ENCODE measurements at regions not wholly inside any gene's neighbourhood (a gene's known extent, or its start where the extent isn't known, plus 50 kb on each side); places are given as distances from the start of the nearest gene placed in this dataset.

DNA sequence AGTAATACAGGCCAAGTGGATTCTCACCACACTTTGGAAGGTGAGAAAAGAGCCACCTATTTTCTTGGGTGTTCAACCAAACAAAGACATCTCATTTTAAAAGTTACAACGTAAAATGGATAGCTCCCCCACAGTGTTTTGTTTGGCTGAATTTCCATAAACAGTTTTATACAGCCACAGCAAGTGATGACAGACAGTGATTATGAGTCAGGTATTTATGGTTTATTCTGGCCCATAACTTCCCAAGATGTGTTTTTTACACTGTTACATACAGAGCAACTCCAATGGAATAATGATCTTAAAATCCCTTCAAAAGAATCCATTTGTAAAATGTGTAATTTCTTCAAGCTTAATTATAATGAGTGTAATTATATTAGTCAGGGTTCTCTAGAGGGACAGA lies 421.3 kb downstream of the TLE1 start:
- H3K27me3 Mint-ChIP-seq, result no peaks in the 10 kb centered on the region
- no peak overlapping the region for H3K27ac Mint-ChIP-seq
- DNase-seq (ENCODE audit: low spot score, unreplicated experiment), result no peak
- peaks cover 6% of the 10 kb centered on the region for H3K4me1 Mint-ChIP-seq (ENCODE audit: low read depth)
- H3K36me3 Mint-ChIP-seq (ENCODE audit: insufficient read depth), result peaks cover 1% of the 10 kb centered on the region
- TF ChIP-seq, protein P1, sequence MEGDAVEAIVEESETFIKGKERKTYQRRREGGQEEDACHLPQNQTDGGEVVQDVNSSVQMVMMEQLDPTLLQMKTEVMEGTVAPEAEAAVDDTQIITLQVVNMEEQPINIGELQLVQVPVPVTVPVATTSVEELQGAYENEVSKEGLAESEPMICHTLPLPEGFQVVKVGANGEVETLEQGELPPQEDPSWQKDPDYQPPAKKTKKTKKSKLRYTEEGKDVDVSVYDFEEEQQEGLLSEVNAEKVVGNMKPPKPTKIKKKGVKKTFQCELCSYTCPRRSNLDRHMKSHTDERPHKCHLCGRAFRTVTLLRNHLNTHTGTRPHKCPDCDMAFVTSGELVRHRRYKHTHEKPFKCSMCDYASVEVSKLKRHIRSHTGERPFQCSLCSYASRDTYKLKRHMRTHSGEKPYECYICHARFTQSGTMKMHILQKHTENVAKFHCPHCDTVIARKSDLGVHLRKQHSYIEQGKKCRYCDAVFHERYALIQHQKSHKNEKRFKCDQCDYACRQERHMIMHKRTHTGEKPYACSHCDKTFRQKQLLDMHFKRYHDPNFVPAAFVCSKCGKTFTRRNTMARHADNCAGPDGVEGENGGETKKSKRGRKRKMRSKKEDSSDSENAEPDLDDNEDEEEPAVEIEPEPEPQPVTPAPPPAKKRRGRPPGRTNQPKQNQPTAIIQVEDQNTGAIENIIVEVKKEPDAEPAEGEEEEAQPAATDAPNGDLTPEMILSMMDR (IDR thresholded peaks at IDR 0.05; ENCODE audit: unreplicated experiment), result no peak
- no peak overlapping the region for H3K4me3 Mint-ChIP-seq (ENCODE audit: low read depth)
- H3K9me3 Mint-ChIP-seq (ENCODE audit: low read depth), result peaks cover 13% of the 10 kb centered on the region

DNA sequence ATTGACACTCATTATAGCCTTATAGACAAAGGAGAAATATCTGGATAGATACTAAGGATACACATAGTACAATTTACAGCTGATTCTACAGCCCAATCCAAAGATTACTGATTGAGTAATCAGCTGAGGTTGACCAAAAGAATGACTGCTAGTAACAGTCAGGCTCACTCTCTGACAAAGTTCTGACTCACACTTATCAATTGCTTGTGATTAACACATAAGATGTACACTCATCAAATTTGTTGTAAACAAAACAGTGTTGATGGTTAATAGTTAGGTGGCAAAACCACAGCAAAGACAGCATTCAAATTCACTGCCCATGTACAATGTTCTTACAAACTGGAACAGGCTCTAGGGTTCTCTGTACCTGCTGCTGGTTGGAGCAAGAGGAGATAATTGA lies 422.7 kb downstream of the TLE1 start:
- TF ChIP-seq, protein P1 (IDR thresholded peaks at IDR 0.05; ENCODE audit: unreplicated experiment), result no peak
- Mint-ChIP-seq H3K4me3 (ENCODE audit: low read depth) (no peak overlapping the region), H3K4me1 (ENCODE audit: low read depth) (peaks cover 6% of the 10 kb centered on the region), H3K27ac (no peak overlapping the region), H3K9me3 (ENCODE audit: low read depth) (peaks cover 18% of the 10 kb centered on the region), H3K27me3 (no peaks in the 10 kb centered on the region), H3K36me3 (ENCODE audit: insufficient read depth) (peaks cover 3% of the 10 kb centered on the region)
- no peak for DNase-seq (ENCODE audit: low spot score, unreplicated experiment)

DNA sequence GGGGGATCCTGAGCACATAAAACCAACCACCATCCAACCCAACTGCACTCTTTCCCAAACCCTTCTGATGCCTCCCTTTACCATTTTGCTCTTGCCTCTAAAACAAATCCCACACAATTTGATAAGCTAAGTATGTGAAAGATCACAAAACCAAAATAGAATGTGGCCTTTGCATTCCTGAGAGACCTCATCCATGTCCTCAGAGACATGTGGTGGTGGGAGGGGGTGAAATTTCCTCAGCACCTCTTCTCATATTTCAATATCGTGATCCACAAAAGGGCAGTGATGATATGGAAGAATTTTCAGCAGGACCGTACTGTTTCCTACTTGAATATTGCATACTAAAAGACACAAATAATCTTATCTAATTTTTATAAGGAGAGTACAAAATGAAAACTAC lies 423.3 kb downstream of the TLE1 start:
- no peaks in the 10 kb centered on the region for H3K27me3 Mint-ChIP-seq
- peaks cover 3% of the 10 kb centered on the region for H3K36me3 Mint-ChIP-seq (ENCODE audit: insufficient read depth)
- no peak overlapping the region for H3K27ac Mint-ChIP-seq
- H3K4me1 Mint-ChIP-seq (ENCODE audit: low read depth), result peaks cover 6% of the 10 kb centered on the region
- TF ChIP-seq, protein P1 (IDR thresholded peaks at IDR 0.05; ENCODE audit: unreplicated experiment), result no peak
- DNase-seq (ENCODE audit: low spot score, unreplicated experiment), result no peak
- H3K9me3 Mint-ChIP-seq (ENCODE audit: low read depth), result peaks cover 20% of the 10 kb centered on the region
- H3K4me3 Mint-ChIP-seq (ENCODE audit: low read depth), result no peak overlapping the region

DNA sequence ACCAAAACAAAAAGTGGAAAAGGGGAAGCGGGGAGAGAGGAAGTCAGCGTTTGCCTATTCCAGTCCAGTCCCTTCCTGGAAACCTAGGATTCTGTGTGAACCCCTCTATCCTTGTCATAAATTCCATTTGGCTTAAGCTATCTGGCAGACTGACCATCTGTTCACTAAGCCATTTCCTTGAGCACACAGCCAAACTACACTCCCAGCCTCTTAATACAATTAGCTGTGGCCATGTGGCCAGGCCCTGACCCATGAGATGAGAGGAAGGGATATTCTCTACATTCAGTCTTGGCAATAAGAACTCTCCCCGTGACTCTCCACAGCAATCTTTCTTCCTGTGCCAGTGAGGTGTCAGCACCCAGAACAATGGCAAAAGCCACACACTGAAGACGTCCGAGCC lies 424.8 kb downstream of the TLE1 start:
- TF ChIP-seq, protein P1 (IDR thresholded peaks at IDR 0.05; ENCODE audit: unreplicated experiment), result no peak
- Mint-ChIP-seq H3K36me3 (ENCODE audit: insufficient read depth) (peaks cover 1% of the 10 kb centered on the region), H3K9me3 (ENCODE audit: low read depth) (peaks cover 24% of the 10 kb centered on the region), H3K27me3 (no peaks in the 10 kb centered on the region), H3K4me1 (ENCODE audit: low read depth) (peaks cover 6% of the 10 kb centered on the region), H3K27ac (peak overlapping the region; percentile 79), H3K4me3 (ENCODE audit: low read depth) (no peak overlapping the region)
- no peak for DNase-seq (ENCODE audit: low spot score, unreplicated experiment)

DNA sequence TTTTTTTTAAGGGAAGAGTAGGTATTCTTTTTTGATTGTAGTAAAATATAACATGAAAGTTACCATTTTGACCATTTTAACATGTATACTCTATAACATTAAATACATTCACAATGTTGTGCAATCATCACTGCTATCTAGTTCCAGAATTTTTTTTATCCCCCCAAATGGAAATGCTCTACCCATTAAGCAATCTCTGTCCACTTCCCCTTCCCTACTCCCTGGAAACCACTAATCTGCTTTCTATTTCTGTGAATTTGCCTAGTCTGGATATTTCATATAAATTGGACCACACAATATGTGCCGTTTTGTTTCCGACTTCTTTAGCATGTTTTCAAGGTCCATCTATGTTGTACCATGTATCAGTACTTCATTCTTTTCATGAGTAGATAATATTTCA lies 429.5 kb downstream of the TLE1 start:
- no peak overlapping the region for H3K4me3 Mint-ChIP-seq (ENCODE audit: low read depth)
- no peak overlapping the region for H3K27ac Mint-ChIP-seq
- peaks cover 10% of the 10 kb centered on the region for H3K9me3 Mint-ChIP-seq (ENCODE audit: low read depth)
- H3K36me3 Mint-ChIP-seq (ENCODE audit: insufficient read depth), result peaks cover 1% of the 10 kb centered on the region
- no peak for DNase-seq (ENCODE audit: low spot score, unreplicated experiment)
- peaks cover 3% of the 10 kb centered on the region for H3K27me3 Mint-ChIP-seq
- TF ChIP-seq, protein P1 (IDR thresholded peaks at IDR 0.05; ENCODE audit: unreplicated experiment), result no peak
- peaks cover 3% of the 10 kb centered on the region for H3K4me1 Mint-ChIP-seq (ENCODE audit: low read depth)

All from progenitor cell of endocrine pancreas (in vitro differentiated cells).